Skeletal muscle tissue (tissue), 3 donors: ENCODE measurements at regions not wholly inside any gene's neighbourhood (a gene's known extent, or its start where the extent isn't known, plus 50 kb on each side); places are given as distances from the start of the nearest gene placed in this dataset.
"Not testable (repeated sequence)": the region's sequence is repeated elsewhere in the genome, so short reads cannot be mapped to it uniquely, and the experiment has no call there.

ENCODE experiments used
- H3K27ac ChIP-seq: one replicate; pipeline ENCODE4 v1.7.0; 2013; ENCODE audit warnings: mild to moderate bottlenecking, low read depth, low read length, inconsistent platforms
- H3K27me3 ChIP-seq, 3 donors: one replicate each; pipeline ENCODE4 v1.7.0; 2013; ENCODE audit warnings: low read length in 3 of 3; ENCODE audit not compliant: control insufficient read depth in 3 of 3, insufficient read depth in 3 of 3
- H3K36me3 ChIP-seq, 3 donors: one replicate each; pipeline ENCODE4 v1.7.0; 2013; ENCODE audit warnings: low read length in 3 of 3; ENCODE audit not compliant: control insufficient read depth in 3 of 3, insufficient read depth in 3 of 3
- H3K4me1 ChIP-seq, 3 donors: one replicate each; pipeline ENCODE4 v1.7.0; 2013; ENCODE audit warnings: low read length in 3 of 3, mild to moderate bottlenecking in 3 of 3; ENCODE audit not compliant: control insufficient read depth in 3 of 3, insufficient read depth in 3 of 3
- H3K4me3 ChIP-seq, 3 donors: one replicate each; pipeline ENCODE4 v1.7.0; 2013; ENCODE audit warnings: low read length in 3 of 3
- H3K9ac ChIP-seq, 3 donors: one replicate each; pipeline ENCODE4 v1.7.0; 2013; ENCODE audit warnings: low read length in 3 of 3, mild to moderate bottlenecking in 3 of 3, moderate library complexity in 2 of 3, low read depth in 1 of 3
- H3K9me3 ChIP-seq, 3 donors: one replicate each; pipeline ENCODE4 v1.7.0; 2013; ENCODE audit warnings: low read length in 3 of 3; ENCODE audit not compliant: control insufficient read depth in 3 of 3
- donor health status: Osteomylitis.

DNA sequence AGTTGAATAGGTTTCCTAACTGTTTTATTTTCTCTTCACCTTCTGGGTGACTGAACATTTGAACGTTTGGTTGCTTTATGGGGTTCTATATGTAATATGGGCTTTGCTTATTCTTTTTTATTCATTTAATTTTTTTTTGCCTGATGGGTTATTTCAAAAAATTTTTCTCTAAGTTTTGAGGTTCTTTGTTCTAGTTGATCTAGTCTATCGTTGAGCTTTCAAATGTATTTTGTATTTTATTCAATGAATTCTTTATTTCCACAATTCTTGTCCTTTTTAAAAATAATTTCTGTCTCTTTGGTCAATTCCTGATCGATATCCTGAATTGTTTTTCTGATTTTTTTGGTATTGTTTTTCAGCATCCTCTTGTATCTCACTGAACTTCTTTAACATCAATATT, 239.5 kb upstream of the PCDH9 start:
- Histone ChIP-seq H3K9ac (no peak overlapping the region), H3K27ac (no peak overlapping the region), H3K27me3 (no peaks in the 10 kb centered on the region), H3K9me3 (peaks cover 0 to 5% (median 3%) of the 10 kb centered on the region in 3 donors), H3K36me3 (no peaks in the 10 kb centered on the region), H3K4me3 (no peak overlapping the region), H3K4me1 (no peaks in the 10 kb centered on the region)

DNA sequence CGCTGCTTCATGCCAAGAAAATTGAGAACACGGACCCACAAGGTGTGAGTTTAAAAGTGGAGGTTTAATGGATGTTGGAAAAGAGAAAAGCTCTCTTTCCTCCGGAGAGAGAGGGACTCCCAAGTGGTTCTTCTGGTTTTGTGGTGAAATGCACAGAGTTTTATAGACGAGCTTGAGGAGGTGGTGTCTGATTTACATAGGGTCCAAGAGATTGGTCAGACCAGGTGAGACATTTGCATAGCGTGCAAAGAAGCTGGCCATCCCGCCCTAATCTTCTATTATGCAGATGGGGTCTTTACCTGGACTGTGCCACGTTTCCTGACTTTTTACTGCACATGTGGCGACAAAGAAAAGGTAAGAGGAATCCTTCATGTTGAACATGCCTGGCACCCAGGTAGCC, 236.4 kb upstream of the PCDH9 start:
- Histone ChIP-seq H3K4me1 (no peaks in the 10 kb centered on the region), H3K27ac (no peak overlapping the region), H3K4me3 (no peak overlapping the region), H3K9me3 (peaks cover 0 to 5% (median 3%) of the 10 kb centered on the region in 3 donors), H3K9ac (no peak overlapping the region), H3K27me3 (no peaks in the 10 kb centered on the region), H3K36me3 (no peaks in the 10 kb centered on the region)

DNA sequence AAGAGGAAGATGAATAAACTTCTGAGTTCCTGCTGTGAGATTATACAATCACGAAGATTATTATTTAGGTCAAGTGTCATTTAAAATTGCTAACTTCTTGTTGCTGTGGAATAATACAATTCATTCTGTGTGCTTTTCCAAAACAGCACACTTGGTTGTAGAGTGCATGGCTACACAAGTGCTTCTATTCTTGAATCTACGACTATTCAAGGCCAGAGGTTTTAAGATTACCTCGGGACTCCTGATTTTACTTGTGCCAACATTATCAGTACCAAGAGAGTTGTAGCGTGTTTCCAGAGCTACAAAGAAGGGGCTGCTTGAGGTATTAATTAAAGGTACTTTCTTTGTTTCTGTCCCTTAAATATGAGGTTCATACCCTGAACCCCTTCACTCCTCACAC, 234.0 kb upstream of the PCDH9 start:
- no peak overlapping the region for H3K4me3 ChIP-seq
- H3K27me3 ChIP-seq = no peaks in the 10 kb centered on the region
- no peak overlapping the region for H3K9ac ChIP-seq
- no peaks in the 10 kb centered on the region for H3K9me3 ChIP-seq
- no peaks in the 10 kb centered on the region for H3K4me1 ChIP-seq
- no peak overlapping the region for H3K27ac ChIP-seq
- no peaks in the 10 kb centered on the region for H3K36me3 ChIP-seq

DNA sequence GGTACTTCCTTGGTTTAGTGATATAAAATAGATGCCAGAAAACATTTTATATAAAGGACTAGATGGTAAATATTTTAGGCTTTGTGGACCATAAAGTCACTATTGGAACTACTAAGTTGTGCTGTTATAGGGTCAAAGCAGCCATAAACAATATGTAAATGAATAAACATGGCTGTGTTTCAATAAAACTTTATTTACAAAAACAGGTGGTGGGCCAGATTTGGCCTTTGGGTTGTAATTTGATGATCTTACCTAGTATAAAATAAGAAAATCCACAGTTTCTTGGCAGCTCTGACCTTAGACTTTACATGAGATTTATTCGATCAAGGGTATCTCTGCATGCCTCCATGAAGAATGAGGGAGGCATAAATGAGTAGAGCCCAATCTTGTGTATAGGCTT, 232.0 kb upstream of the PCDH9 start:
- no peaks in the 10 kb centered on the region for H3K36me3 ChIP-seq
- no peaks in the 10 kb centered on the region for H3K9me3 ChIP-seq
- H3K27me3 ChIP-seq = no peaks in the 10 kb centered on the region
- no peak overlapping the region for H3K4me3 ChIP-seq
- no peak overlapping the region for H3K27ac ChIP-seq
- H3K4me1 ChIP-seq = no peaks in the 10 kb centered on the region
- H3K9ac ChIP-seq = no peak overlapping the region

DNA sequence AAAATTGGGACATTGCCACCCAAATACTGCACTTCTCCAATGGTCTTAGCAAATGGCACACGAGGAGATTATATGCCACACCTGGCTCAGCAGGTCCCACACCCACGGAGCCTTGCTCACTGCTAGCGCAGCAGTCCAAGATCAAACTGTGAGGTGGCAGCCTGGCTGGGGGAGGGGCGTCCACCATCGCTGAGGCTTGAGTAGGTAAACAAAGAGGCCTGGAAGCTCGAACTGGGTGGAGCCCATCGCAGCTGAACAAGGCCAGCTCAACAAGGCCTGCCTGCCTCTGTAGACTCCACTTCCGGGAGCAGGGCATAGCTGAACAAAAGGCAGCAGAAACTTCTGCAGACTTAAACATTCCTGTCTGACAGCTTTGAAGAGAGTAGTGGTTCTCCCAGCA, 222.4 kb upstream of the PCDH9 start:
- not testable (repeated sequence) for H3K36me3 ChIP-seq, H3K4me3 ChIP-seq, H3K9ac ChIP-seq, H3K27me3 ChIP-seq, H3K27ac ChIP-seq, H3K4me1 ChIP-seq, H3K9me3 ChIP-seq

DNA sequence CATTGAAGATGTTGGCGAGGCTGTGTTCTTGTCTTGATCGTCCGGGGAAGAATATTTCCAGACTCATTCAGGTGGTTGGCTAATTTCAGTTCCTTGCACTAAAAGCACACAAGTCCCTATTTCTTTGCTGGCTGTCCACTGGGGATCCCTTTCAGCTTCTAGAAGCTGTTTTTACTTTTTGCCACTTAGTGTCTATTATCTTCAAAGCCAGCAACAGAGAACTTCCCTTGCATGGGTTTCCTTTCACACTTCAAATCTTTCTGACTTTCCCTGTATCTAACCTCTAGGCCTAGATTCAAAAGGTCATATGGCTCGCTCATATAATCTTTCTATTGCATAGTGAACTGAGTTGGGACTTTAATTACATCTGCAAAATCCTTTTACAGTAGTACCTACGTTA, 215.3 kb upstream of the PCDH9 start:
- Histone ChIP-seq H3K36me3 (no peaks in the 10 kb centered on the region), H3K4me3 (no peak overlapping the region), H3K9me3 (no peaks in the 10 kb centered on the region), H3K27ac (no peak overlapping the region), H3K4me1 (no peaks in the 10 kb centered on the region), H3K9ac (no peak overlapping the region), H3K27me3 (no peaks in the 10 kb centered on the region)

DNA sequence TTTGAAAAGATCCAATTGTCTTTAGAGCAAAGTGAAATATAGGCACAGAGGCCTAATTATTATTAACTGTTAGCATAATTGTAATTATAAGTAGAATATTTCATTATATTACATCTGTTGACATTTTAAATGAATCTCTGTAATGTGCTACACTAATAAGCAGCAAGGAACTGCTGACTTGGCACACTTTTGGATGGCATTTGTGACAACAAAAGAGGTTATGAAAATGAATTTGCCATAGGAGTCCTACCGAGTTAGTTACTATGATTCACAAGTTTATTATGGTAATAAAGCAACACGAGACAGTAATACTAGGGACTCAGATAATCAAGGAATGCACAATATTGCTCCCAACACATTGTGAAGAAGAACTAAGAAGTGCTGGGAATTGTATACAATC, 213.8 kb upstream of the PCDH9 start:
- no peak overlapping the region for H3K4me3 ChIP-seq
- H3K4me1 ChIP-seq = no peaks in the 10 kb centered on the region
- no peaks in the 10 kb centered on the region for H3K36me3 ChIP-seq
- H3K9ac ChIP-seq = no peak overlapping the region
- no peak overlapping the region for H3K27ac ChIP-seq
- H3K9me3 ChIP-seq = no peaks in the 10 kb centered on the region
- H3K27me3 ChIP-seq = no peaks in the 10 kb centered on the region

DNA sequence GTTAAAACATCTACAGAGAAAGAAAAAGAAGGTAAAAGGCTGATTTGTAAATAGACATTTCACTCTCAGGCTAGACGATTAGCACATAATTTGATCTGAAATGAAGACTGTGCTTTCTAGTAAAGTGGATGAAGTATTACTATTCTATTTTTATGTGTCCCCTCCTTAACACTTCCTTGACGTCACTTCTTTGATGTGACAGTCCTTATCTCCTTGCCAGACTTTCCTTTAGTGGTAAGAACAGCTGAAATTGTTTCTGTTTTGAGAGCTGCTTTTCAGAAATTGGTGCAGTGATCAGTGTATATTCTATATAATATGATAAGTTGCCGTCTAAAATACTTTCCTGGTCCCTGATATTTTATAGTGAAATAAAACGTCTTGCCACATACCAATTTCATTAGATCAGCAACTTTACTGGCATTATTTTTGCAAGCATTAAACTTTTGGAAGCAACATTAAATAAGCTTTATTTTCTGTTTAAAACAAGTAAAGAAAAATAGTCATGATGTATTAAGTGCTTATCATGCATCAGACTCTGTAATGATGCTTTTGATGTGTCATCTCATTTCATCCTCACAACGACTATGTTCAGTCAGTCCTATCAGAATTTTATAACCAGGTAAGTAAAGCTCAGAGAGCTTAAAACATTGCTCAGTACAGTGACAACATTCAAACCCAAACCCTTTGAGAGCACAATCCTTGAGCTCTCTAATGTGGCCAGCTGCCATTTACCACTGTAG, 210.3 kb upstream of the PCDH9 start:
- Histone ChIP-seq H3K27ac (no peak overlapping the region), H3K36me3 (no peaks in the 10 kb centered on the region), H3K9ac (no peak overlapping the region), H3K27me3 (no peaks in the 10 kb centered on the region), H3K4me3 (no peak overlapping the region), H3K4me1 (no peaks in the 10 kb centered on the region), H3K9me3 (no peaks in the 10 kb centered on the region)

DNA sequence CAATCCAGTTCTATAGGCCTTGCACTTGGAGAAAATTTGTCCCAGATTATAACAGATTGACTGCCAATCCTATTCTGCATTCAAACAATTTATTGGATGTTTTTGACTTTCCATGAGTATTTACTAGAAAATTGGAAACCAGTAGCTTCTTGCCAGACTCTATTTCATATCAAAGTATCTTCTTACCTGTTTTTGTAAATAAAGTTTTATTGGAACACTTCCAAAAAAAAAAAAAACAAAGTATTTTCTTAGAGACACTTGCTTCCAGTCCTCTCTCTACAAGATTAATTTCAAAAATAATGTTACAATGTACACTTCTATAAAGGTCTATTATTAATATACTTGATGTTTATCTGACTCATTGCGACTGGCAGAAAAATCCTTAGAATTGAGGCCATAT, 209.2 kb upstream of the PCDH9 start:
- no peaks in the 10 kb centered on the region for H3K27me3 ChIP-seq

DNA sequence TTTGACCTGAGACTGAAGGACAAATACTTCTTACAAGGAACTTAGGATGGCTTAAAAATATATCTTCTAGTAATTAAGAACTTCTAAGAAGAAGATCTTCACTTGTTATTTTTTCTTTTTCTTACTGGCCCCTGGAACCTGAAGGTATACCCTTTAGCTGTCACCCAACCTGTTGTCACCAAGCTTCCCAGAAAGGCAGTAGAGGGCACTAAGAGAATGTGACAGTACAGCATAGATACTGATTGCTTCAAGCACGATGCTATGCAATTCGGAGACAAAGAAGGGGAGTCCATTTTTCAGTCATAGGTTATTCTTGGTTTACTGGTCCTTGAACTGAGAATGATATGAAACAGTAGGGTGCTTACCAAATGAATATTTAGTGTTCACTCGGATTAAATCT, 208.3 kb upstream of the PCDH9 start:
- Histone ChIP-seq H3K36me3 (no peaks in the 10 kb centered on the region), H3K9ac (no peak overlapping the region), H3K9me3 (no peaks in the 10 kb centered on the region), H3K27ac (no peak overlapping the region), H3K27me3 (no peaks in the 10 kb centered on the region), H3K4me1 (no peaks in the 10 kb centered on the region), H3K4me3 (no peak overlapping the region)

More for the DNA sequence above, 209.2 kb upstream of the PCDH9 start:
- H3K9ac ChIP-seq = no peak overlapping the region
- H3K9me3 ChIP-seq = no peaks in the 10 kb centered on the region
- H3K4me1 ChIP-seq = no peaks in the 10 kb centered on the region
- no peak overlapping the region for H3K4me3 ChIP-seq
- no peak overlapping the region for H3K27ac ChIP-seq
- H3K36me3 ChIP-seq = no peaks in the 10 kb centered on the region
